Upper lobe of right lung (tissue), 1 donor: ENCODE measurements at regions not wholly inside any gene's neighbourhood (a gene's known extent, or its start where the extent isn't known, plus 50 kb on each side); places are given as distances from the start of the nearest gene placed in this dataset.

Source experiments
- ATAC-seq: fragments of 200-7000 bp; cut with Tn5 transposase; one replicate; pipeline ENCODE4 v1.9.1; 2020; ENCODE audit warnings: mild to moderate bottlenecking, moderate library complexity
- DNase-seq: peaks from one replicate; pipeline ENCODE4 v3.0.0-alpha.2; 2020
- H3K27ac ChIP-seq: fragments of 200-600 bp; one replicate; pipeline ENCODE4 v1.8.0; 2022
- H3K27me3 ChIP-seq: fragments of 200-600 bp; one replicate; pipeline ENCODE4 v1.8.0; 2022; ENCODE audit warnings: mild to moderate bottlenecking
- H3K36me3 ChIP-seq: fragments of 200-600 bp; one replicate; pipeline ENCODE4 v1.8.0; 2022
- H3K4me1 ChIP-seq: fragments of 200-600 bp; one replicate; pipeline ENCODE4 v1.8.0; 2022
- H3K4me3 ChIP-seq: fragments of 200-600 bp; one replicate; pipeline ENCODE4 v1.8.0; 2022; ENCODE audit warnings: mild to moderate bottlenecking
- H3K9me3 ChIP-seq: fragments of 200-600 bp; one replicate; pipeline ENCODE4 v1.8.0; 2022
- intact Hi-C: fragments of 100-400 bp; cut with DNase I; formaldehyde crosslinking; loops from one replicate; pipeline ENCODE4 v1.11.0; 2022
- TF ChIP-seq, protein P1 (sequence below): fragments of 200-600 bp; IDR thresholded peaks from one replicate; pipeline ENCODE4 v1.8.0; 2022; ENCODE audit warnings: antibody characterized with exemption
- donor health status: DM: no; HTN: yes; CAD: no; lungs with severe emphysema.

DNA sequence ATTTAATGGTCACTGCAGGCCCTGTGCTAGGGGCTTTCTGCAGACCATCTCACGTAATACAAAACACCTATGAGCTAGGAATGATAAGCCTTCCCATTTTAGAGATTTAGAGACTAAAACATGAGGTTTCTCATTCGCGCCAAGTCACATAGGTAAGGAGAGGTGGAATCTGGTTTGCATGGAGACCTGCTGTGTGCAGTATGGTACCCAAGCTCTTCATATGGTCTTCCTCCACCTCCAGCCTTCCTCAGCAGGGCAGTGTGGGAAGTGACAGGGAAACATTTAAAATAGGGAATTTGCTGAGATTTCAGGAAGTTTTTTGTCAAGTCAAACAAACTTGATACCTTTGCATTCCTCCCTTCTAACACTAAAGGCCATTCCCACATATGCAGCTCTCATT lies 337.6 kb downstream of the IL20RB start:
- H3K27me3 ChIP-seq: no peaks in the 10 kb centered on the region
- H3K36me3 ChIP-seq: no peaks in the 10 kb centered on the region
- H3K27ac ChIP-seq: no peak overlapping the region
- TF ChIP-seq, protein P1, sequence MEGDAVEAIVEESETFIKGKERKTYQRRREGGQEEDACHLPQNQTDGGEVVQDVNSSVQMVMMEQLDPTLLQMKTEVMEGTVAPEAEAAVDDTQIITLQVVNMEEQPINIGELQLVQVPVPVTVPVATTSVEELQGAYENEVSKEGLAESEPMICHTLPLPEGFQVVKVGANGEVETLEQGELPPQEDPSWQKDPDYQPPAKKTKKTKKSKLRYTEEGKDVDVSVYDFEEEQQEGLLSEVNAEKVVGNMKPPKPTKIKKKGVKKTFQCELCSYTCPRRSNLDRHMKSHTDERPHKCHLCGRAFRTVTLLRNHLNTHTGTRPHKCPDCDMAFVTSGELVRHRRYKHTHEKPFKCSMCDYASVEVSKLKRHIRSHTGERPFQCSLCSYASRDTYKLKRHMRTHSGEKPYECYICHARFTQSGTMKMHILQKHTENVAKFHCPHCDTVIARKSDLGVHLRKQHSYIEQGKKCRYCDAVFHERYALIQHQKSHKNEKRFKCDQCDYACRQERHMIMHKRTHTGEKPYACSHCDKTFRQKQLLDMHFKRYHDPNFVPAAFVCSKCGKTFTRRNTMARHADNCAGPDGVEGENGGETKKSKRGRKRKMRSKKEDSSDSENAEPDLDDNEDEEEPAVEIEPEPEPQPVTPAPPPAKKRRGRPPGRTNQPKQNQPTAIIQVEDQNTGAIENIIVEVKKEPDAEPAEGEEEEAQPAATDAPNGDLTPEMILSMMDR: no peak
- no peak overlapping the region for H3K4me3 ChIP-seq
- intact Hi-C loops: no loop called here
- DNase-seq (no peak), ATAC-seq (no peak)
- H3K4me1 ChIP-seq: no peaks in the 10 kb centered on the region
- H3K9me3 ChIP-seq: no peaks in the 10 kb centered on the region

DNA sequence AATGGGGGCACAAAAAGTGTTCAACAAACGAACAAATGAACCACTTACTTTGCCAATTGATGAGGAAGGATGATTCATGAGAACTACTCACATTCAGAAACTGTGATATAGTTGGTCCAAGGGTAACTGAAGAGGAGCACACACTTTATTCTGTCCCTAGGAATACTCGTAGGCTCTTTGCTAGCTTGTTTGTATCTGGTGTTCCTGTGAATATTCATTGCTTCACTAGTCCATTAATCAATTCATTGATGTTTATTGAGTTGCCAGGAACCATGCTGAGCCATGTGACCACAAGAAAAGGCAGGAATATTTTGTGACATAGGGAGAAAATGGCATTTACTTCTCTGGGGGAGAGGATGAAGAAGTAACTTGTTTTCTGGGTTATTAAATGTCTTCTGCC lies 338.3 kb downstream of the IL20RB start:
- intact Hi-C loops: no loop called here
- Histone ChIP-seq H3K27me3 (no peaks in the 10 kb centered on the region), H3K27ac (no peak overlapping the region), H3K9me3 (no peaks in the 10 kb centered on the region), H3K4me1 (no peaks in the 10 kb centered on the region), H3K36me3 (no peaks in the 10 kb centered on the region), H3K4me3 (no peak overlapping the region)
- no peak for DNase-seq
- TF ChIP-seq, protein P1: no peak
- ATAC-seq: no peak

DNA sequence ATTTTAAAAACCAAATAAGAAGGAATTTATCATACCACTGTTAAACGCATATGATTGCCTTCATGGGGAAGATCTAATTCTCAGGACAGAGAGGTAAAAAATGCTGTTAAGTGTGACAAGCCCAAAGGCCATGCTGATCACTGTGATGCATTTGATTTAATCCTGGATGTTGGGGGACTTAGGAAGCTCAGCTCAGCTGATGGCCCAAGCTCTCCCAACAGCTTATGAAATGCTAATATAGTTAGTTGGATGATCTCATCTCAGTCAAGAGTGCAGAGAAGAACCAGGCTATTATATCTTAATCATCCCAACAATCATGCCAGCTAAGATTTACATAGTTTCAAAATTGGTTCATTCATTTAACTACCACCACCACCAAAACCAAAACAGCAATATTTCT lies 340.0 kb downstream of the IL20RB start:
- ATAC-seq (no peak), DNase-seq (no peak)
- Histone ChIP-seq H3K9me3 (no peaks in the 10 kb centered on the region), H3K4me3 (no peak overlapping the region), H3K4me1 (no peaks in the 10 kb centered on the region), H3K36me3 (no peaks in the 10 kb centered on the region), H3K27ac (no peak overlapping the region), H3K27me3 (no peaks in the 10 kb centered on the region)
- TF ChIP-seq, protein P1: no peak
- intact Hi-C loops: no loop called here

DNA sequence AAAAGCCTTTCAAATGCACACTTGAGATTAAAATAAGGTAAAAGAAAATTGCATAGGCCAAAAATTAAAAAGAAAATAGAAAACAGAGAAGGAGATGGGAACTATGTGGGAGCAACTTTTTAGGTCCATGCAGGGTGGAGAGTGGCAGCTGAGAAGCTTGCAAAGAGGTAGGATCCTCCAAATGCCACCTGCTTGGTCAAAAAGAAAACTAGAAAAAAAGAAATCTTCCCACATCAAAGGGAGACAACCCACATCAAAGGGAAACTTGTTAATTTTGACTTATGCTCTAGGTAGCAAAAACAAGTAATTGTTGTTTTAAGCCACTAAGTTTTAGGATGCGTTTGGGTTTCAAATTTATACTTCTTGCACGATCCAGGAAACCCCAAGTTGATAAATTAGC lies 342.9 kb downstream of the IL20RB start:
- intact Hi-C loops: no loop called here
- Histone ChIP-seq H3K4me3 (no peak overlapping the region), H3K4me1 (no peaks in the 10 kb centered on the region), H3K27me3 (no peaks in the 10 kb centered on the region), H3K9me3 (no peaks in the 10 kb centered on the region), H3K27ac (no peak overlapping the region), H3K36me3 (no peaks in the 10 kb centered on the region)
- ATAC-seq (no peak), DNase-seq (no peak)
- TF ChIP-seq, protein P1: no peak

DNA sequence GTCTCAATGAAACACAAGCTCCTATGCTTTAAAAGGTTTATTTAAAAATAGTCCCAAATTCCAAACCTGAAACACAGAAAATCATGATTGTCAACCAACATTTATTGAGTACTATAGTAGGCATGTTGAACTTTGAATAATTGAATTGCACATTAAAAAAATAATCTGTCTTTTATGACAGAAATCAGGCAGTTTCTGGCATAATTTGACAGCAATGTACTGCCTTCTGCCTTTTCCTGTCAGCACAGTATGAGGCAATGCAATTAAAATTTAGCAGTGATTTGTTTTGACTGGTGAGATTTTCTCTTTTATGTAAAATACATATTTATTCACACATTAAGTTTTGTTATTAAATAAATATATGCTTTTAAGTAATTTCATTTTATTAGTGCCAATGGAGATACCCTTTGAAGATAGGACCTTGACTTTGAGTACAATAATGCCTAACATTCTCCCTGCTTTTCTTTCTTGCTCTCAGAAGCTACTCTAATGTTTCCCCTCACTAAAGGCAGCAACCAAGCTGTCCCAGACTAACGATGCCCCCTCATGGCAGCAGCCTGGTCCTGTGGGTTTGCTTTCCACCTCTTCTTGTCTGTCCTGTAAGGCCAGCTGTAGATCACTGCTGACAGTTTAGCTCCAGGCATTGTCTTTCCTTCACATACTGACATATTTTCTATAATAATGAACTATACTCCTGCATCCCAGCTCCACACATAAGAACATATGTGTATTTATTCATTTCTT lies 346.7 kb downstream of the IL20RB start:
- no peak for ATAC-seq
- no peak overlapping the region for H3K27ac ChIP-seq
- TF ChIP-seq, protein P1: no peak
- no peaks in the 10 kb centered on the region for H3K27me3 ChIP-seq
- H3K4me1 ChIP-seq: no peaks in the 10 kb centered on the region
- intact Hi-C loops: no loop called here
- no peak overlapping the region for H3K4me3 ChIP-seq
- no peak for DNase-seq
- no peaks in the 10 kb centered on the region for H3K36me3 ChIP-seq
- H3K9me3 ChIP-seq: no peaks in the 10 kb centered on the region

DNA sequence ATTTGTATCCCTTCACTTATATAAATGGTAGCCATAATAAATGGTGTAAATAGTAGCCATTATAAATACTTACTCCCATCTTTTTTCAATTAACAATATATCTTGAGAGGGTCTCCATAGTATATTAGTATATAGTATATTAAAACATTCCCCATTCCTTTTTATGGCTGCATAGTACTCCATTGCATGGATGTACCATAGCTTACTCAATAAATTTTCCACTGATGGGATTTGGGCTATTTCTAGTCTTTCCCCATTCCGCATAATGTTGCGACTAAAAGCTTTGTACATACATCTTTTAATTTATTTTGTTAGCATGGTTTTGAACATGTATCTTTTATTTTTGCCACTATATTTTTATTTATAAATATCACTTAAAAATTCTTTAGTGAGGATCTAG lies 366.3 kb downstream of the IL20RB start:
- Histone ChIP-seq H3K27ac (no peak overlapping the region), H3K9me3 (peaks cover 4% of the 10 kb centered on the region), H3K27me3 (no peaks in the 10 kb centered on the region), H3K4me3 (no peak overlapping the region), H3K36me3 (no peaks in the 10 kb centered on the region), H3K4me1 (no peaks in the 10 kb centered on the region)
- ATAC-seq (no peak), DNase-seq (no peak)
- TF ChIP-seq, protein P1: no peak
- intact Hi-C loops: no loop called here
